Iris pigment epithelial cell (primary cell): ENCODE measurements at regions not wholly inside any gene's neighbourhood (a gene's known extent, or its start where the extent isn't known, plus 50 kb on each side); places are given as distances from the start of the nearest gene placed in this dataset.
"Not testable (repeated sequence)": the region's sequence is repeated elsewhere in the genome, so short reads cannot be mapped to it uniquely, and the experiment has no call there.

Experiments
- DNase-seq: peaks from one replicate; pipeline ENCODE4 v3.0.0-alpha.2; 2011; ENCODE audit warnings: low read depth

- not testable (repeated sequence) for DNase-seq
Measured at GRCh38 chr5:148741766-148742165, 84.6 kb upstream of the ADRB2 start.

- not testable (repeated sequence) for DNase-seq
Measured at GRCh38 chr5:148744380-148744779, 82.0 kb upstream of the ADRB2 start.

GRCh38 chr5:148746826-148747535 is 79.4 kb upstream of the ADRB2 start:
- DNase-seq, result no peak

- DNase-seq, result no peak
Measured at GRCh38 chr5:148747536-148747906, 78.9 kb upstream of the ADRB2 start.

- DNase-seq, result no peak
Measured at GRCh38 chr5:148748702-148749392, 77.6 kb upstream of the ADRB2 start.

GRCh38 chr5:148750614-148751013 is 75.8 kb upstream of the ADRB2 start:
- no peak for DNase-seq

- DNase-seq, result no peak
Measured at GRCh38 chr5:148751025-148751424, 75.4 kb upstream of the ADRB2 start.

- DNase-seq, result not testable (repeated sequence)
Measured at GRCh38 chr5:148752375-148752774, 74.0 kb upstream of the ADRB2 start.

GRCh38 chr5:148759101-148759500 is 67.3 kb upstream of the ADRB2 start:
- no peak for DNase-seq

- DNase-seq, result no peak
Measured at GRCh38 chr5:148760945-148761638, 65.3 kb upstream of the ADRB2 start.

GRCh38 chr5:148763996-148764395 is 62.4 kb upstream of the ADRB2 start:
- no peak for DNase-seq

- DNase-seq, result no peak
Measured at GRCh38 chr5:148765061-148765460, 61.4 kb upstream of the ADRB2 start.

- no peak for DNase-seq
Measured at GRCh38 chr5:148768806-148769415, 57.5 kb upstream of the ADRB2 start.

- no peak for DNase-seq
Measured at GRCh38 chr5:148769941-148770340, 56.5 kb upstream of the ADRB2 start.

GRCh38 chr5:148774313-148774712 is 52.1 kb upstream of the ADRB2 start:
- no peak for DNase-seq

- no peak for DNase-seq
Measured at GRCh38 chr5:148776261-148776660, 50.1 kb upstream of the ADRB2 start.
